Right hindlimb (tissue), 1 donor: ENCODE measurements at regions not wholly inside any gene's neighbourhood (a gene's known extent, or its start where the extent isn't known, plus 50 kb on each side); places are given as distances from the start of the nearest gene placed in this dataset.
"Not testable (repeated sequence)": the region's sequence is repeated elsewhere in the genome, so short reads cannot be mapped to it uniquely, and the experiment has no call there.

ENCODE experiments used
- DNase-seq: peaks from one replicate; pipeline ENCODE4 v3.0.0-alpha.2; 2018

GRCh38 chr7:54398863-54399262, 143.3 kb upstream of the VSTM2A start:
- DNase-seq, result no peak

DNA sequence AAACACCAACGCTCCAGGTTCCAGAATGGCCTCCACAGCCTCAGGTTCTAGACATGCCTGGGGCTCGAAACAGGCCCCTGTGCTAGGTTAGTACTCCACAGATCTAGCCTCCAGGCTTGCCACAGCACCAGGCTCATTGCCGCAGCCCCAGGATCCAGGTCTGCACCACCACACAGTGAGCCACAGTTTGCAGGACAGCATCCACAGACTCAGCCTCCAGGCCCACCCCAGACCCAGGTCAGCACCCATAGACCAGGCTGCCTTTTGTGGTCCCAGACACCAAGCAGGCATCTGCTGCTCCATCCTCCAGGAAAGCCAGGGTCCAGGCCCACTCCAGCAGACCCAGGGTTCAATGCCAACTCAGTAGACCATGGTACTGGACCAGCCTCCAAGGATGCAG, 132.3 kb upstream of the VSTM2A start:
- no peak for DNase-seq

DNA sequence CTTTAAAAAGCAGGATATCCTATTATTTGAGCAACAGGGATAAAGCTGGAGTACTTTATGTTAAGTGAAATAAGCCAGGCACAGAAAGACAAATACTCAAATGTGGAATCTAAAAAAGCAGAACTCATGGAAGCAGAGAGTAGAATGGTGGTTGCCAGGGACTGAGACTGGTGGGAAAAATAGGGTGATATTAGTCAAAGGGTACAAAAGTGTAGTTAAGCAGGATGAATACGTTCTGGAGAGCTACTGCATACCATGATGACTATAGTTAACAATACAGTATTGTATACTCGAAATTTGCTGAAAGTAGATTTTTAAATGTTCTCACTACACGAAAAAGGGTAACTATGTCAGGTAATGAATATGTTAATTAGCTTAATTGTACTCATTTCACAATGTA, 125.5 kb upstream of the VSTM2A start:
- no peak for DNase-seq

DNA sequence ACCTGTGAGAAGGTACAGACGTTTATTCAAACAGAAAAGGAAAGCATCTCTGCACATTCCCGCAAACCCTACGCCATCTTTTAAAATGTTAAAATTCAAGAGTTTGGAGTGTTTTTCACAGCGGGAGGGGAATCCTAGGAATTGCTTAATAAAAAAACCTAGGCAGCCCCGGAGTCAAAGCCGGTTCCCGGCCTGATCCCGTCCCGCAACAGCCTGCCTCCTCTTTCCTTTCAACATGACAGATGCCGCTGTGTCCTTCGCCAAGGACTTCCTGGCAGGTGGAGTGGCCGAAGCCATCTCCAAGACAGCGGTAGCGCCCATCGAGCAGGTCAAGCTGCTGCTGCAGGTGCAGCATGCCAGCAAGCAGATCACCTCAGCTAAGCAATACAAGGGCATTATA, 123.0 kb upstream of the VSTM2A start:
- DNase-seq, result no peak

GRCh38 chr7:54426406-54426805, 115.8 kb upstream of the VSTM2A start:
- no peak for DNase-seq

DNA sequence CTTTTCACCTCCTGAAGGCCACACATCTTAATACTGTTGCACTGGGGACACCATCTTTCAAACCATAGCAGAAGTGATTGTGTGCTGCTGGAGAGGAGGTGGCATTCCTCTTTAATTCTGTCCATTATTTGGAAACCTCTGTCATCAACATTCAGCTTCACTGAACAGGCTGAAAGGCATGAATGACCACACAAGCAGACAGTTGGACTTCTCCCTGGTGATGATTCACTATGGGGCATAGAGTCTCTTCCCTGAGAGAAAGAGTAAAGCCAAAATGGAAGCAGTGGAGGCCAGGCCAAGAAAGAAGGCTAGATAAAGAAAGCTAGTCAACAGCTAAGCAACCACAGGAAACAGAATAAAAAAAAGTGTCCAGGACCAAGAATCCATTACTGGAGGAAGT, 113.1 kb upstream of the VSTM2A start:
- DNase-seq, result no peak

- DNase-seq, result no peak
These were observed 102.8 kb upstream of the VSTM2A start for GRCh38 chr7:54439391-54439790.

DNA sequence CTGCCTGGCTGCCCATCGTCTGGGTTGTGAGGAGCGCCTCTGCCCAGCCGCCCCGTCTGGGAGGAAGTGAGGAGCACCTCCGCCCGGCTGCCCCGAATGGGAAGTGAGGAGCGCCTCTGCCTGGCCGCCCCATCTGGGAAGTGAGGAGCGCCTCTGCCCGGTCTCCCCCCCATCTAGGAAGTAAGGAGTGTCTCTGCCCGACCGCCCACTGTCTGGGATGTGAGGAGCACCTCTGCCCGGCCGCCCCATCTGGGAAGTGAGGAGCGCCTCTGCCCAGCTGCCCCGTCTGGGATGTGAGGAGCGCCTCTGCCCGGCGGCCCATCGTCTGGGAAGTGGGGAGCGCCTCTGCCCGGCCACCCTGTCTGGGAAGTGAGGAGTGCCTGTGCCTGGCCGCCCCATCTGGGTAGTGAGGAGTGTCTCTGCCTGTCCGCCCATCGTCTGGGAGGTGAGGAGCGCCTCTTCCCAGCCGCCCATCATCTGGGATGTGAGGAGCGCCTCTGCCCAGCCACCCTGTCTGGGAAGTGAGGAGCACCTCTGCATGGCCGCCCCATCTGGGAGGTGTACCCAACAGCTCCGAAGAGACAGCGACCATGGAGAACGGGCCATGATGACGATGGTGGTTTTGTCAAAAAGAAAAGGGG, 98.0 kb upstream of the VSTM2A start:
- DNase-seq, result not testable (repeated sequence)

GRCh38 chr7:54453168-54453567, 89.0 kb upstream of the VSTM2A start:
- not testable (repeated sequence) for DNase-seq

DNA sequence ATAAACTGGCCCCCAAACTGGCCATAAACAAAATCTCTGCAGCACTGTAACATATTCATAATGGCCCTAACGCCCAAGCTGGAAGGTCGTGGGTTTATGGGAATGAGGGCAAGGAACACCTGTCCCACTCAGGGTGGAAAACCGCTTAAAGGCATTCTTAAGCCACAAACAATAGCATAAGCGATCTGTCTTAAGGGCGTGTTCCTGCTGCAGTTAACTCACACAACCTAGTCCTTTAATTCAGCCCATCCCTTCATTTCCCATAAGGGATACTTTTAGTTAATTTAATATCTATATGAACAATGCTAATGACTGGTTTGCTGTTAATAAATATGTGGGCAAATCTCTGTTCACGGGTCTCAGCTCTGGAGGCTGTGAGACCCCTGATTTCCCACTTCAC, 87.5 kb upstream of the VSTM2A start:
- not testable (repeated sequence) for DNase-seq

DNA sequence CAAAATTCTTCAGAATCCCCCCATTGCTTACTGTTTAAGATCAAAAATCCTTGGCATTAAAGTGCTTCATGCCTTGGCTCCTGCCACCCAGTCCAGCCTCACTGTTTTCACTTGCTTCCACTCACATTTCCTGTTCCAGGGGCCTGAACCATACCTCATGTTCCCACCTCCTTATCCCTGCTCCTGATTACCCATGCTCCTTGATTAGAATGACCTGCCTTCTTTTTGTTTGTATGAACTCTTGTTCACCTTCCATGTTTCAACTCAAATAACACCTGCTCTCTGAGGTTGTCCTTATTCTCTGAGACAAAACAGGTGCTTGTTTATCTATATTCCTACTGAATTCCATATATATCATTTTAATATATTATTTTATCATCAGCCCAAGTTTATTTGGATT, 77.1 kb upstream of the VSTM2A start:
- DNase-seq, result no peak

GRCh38 chr7:54469740-54470139, 72.4 kb upstream of the VSTM2A start:
- no peak for DNase-seq

DNA sequence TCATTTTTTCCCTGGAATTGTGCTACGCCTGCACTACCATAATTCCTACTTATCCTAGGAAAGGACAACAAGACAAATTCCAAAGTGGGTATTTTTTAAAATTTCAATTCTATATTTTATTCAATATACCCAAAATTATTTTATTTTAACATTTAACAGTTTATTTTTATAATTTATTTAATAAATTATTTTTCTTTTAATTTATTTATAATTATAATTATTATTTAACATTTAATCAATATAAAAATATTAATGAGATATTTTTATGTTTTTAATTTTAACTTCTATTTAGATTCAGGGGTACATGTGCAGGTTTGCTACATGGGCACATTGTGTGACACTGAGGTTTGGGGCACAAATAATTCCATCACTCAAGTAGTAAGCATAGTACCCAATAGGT, 65.6 kb upstream of the VSTM2A start:
- DNase-seq, result no peak

GRCh38 chr7:54477083-54477482, 65.1 kb upstream of the VSTM2A start:
- DNase-seq, result no peak

- no peak for DNase-seq
These were observed 58.7 kb upstream of the VSTM2A start for GRCh38 chr7:54483523-54483922.

DNA sequence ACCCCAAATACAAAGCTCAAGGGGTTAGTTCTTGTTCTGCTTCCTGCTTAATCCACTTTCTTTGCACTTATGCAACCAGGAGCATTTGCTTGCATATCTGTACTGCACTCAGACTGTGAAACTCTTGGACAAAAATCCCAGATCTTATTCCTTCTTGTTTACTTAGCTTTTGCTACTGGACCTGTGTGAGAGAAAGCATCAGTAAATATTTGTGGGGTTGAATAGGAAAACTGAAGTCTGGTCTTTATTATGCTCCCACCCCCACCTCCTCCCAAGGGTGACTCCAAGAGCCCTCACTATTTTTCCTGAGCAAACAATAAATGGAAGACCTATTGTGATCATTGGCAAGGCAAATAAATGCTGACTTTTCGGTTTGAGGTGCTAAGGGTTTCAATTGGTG, 57.1 kb upstream of the VSTM2A start:
- no peak for DNase-seq
